ENCODE measurements at regions not wholly inside any gene's neighbourhood (a gene's known extent, or its start where the extent isn't known, plus 50 kb on each side); places are given as distances from the start of the nearest gene placed in this dataset.

DNA sequence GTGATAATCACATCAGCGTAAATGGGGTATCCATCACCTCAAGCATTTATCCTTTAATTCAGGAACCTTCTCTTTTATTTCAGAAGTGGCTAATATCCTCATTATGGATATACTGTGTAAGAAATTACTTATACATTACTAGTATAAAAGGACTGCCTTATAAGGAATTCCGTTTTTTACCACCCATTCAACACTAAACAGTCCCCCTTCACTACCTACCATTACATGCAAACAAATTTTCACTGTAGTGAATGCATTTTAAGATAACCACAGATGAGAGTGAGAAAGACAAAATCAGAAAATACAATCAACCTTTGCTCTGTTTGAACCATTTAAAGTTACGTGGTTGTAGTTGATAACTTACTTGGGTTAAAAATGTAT is 551.2 kb downstream of the RNF144A start:
- Histone ChIP-seq H2BK5ac (ENCODE audit: insufficient read length, low read length) (no peak overlapping the region), H3K4me2 (ENCODE audit: insufficient read depth, insufficient read length, low read length) (no peak overlapping the region), H3K79me2 (ENCODE audit: insufficient read depth, low read length) (no peaks in the 10 kb centered on the region), H3K56ac (ENCODE audit: insufficient read length, low read depth, low read length) (no peak overlapping the region), H2BK12ac (ENCODE audit: insufficient read length, low read depth, low read length) (no peak overlapping the region), H3K4ac (ENCODE audit: low read depth, low read length) (no peak overlapping the region), H4K20me1 (ENCODE audit: control insufficient read depth, insufficient read depth, insufficient read length) (no peaks in the 10 kb centered on the region), H3K79me1 (ENCODE audit: insufficient read depth, low read depth, low read length, poor library complexity, severe bottlenecking) (no peaks in the 10 kb centered on the region), H2BK20ac (ENCODE audit: low read depth, low read length, poor library complexity, severe bottlenecking) (no peak overlapping the region), H3K23me2 (ENCODE audit: insufficient read length, low read depth, low read length, poor library complexity, severe bottlenecking) (no peaks in the 10 kb centered on the region), H4K8ac (replicated peaks; ENCODE audit: insufficient read length, low read depth, low read length) (no peak overlapping the region), H3K23ac (ENCODE audit: insufficient read length, low read depth, low read length) (no peak overlapping the region), H2BK15ac (ENCODE audit: low read depth, low read length) (no peak overlapping the region), H3K14ac (ENCODE audit: insufficient read depth, low read length) (no peak overlapping the region), H4K91ac (ENCODE audit: insufficient read length, low read depth, low read length) (no peak overlapping the region), H3K9ac (ENCODE audit: extremely low read depth, insufficient read length, low read length) (no peak overlapping the region), H2AK5ac (ENCODE audit: insufficient read length, low read length) (no peak overlapping the region), H2AFZ (ENCODE audit: low read length) (no peak overlapping the region), H3K4me1 (ENCODE audit: insufficient read depth, low read length) (peaks cover 4% of the 10 kb centered on the region; the same call in 1 of the 2 replicates), H4K5ac (ENCODE audit: insufficient read length, low read depth, low read length) (no peak overlapping the region), H3T11ph (ENCODE audit: low read length) (no peak overlapping the region), H3K9me3 (ENCODE audit: control insufficient read depth, low read depth, low read length) (no peaks in the 10 kb centered on the region), H3K27ac (ENCODE audit: insufficient read length, low read depth, low read length) (no peak overlapping the region), H2BK120ac (ENCODE audit: low read depth, low read length, poor library complexity, severe bottlenecking) (no peak overlapping the region), H3K27me3 (ENCODE audit: insufficient read depth, low read length) (no peaks in the 10 kb centered on the region), H3K18ac (ENCODE audit: insufficient read length, low read depth, low read length) (no peak overlapping the region)
- no peak for DNase-seq
- H3K36me3 Mint-ChIP-seq (ENCODE audit: insufficient read depth in 1 of 3, low read depth in 3 of 3): no peaks in the 10 kb centered on the region
- H3K4me1 Mint-ChIP-seq: peaks cover 11 to 18% of the 10 kb centered on the region in 2 experiments
- no peak overlapping the region for H3K4me3 Mint-ChIP-seq
- TF ChIP-seq, protein P1, sequence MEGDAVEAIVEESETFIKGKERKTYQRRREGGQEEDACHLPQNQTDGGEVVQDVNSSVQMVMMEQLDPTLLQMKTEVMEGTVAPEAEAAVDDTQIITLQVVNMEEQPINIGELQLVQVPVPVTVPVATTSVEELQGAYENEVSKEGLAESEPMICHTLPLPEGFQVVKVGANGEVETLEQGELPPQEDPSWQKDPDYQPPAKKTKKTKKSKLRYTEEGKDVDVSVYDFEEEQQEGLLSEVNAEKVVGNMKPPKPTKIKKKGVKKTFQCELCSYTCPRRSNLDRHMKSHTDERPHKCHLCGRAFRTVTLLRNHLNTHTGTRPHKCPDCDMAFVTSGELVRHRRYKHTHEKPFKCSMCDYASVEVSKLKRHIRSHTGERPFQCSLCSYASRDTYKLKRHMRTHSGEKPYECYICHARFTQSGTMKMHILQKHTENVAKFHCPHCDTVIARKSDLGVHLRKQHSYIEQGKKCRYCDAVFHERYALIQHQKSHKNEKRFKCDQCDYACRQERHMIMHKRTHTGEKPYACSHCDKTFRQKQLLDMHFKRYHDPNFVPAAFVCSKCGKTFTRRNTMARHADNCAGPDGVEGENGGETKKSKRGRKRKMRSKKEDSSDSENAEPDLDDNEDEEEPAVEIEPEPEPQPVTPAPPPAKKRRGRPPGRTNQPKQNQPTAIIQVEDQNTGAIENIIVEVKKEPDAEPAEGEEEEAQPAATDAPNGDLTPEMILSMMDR (conservative IDR thresholded peaks at IDR 0.05): no peak
- WGBS (ENCODE audit: extremely low coverage, insufficient read length, low lambda C conversion rate): no CpG with 5 or more reads among the region's 3 CpGs
- H3K27ac Mint-ChIP-seq: no peak overlapping the region
- H3K27me3 Mint-ChIP-seq (ENCODE audit: low read depth): peaks cover 1% of the 10 kb centered on the region; the same call in 1 of the 2 replicates
- H3K9me3 Mint-ChIP-seq: no peaks in the 10 kb centered on the region

All from H9 (cell line).